ENCODE measurements at regions not wholly inside any gene's neighbourhood (a gene's known extent, or its start where the extent isn't known, plus 50 kb on each side); places are given as distances from the start of the nearest gene placed in this dataset.
"Not testable (repeated sequence)": the region's sequence is repeated elsewhere in the genome, so short reads cannot be mapped to it uniquely, and the experiment has no call there.

- no peak for DNase-seq
These were observed 67.0 kb upstream of the LSAMP start for GRCh38 chr3:116512281-116512680.

GRCh38 chr3:116512931-116513330 is 67.6 kb upstream of the LSAMP start:
- no peak for DNase-seq

GRCh38 chr3:116515973-116516372 is 70.7 kb upstream of the LSAMP start:
- DNase-seq, result no peak

GRCh38 chr3:116517308-116517707 is 72.0 kb upstream of the LSAMP start:
- DNase-seq, result peak; percentile 8

GRCh38 chr3:116519101-116519500 is 73.8 kb upstream of the LSAMP start:
- DNase-seq, result not testable (repeated sequence)

- not testable (repeated sequence) for DNase-seq
These were observed 74.5 kb upstream of the LSAMP start for GRCh38 chr3:116519823-116520222.

- no peak for DNase-seq
These were observed 79.3 kb upstream of the LSAMP start for GRCh38 chr3:116524453-116525210.

- DNase-seq, result no peak
These were observed 107.0 kb upstream of the LSAMP start for GRCh38 chr3:116552246-116552645.

GRCh38 chr3:116553355-116553754 is 108.1 kb upstream of the LSAMP start:
- DNase-seq, result no peak

- DNase-seq, result no peak
These were observed 116.2 kb upstream of the LSAMP start for GRCh38 chr3:116561529-116561928.

GRCh38 chr3:116563351-116563750 is 118.1 kb upstream of the LSAMP start:
- DNase-seq, result no peak

GRCh38 chr3:116566478-116566960 is 121.2 kb upstream of the LSAMP start:
- no peak for DNase-seq

- no peak for DNase-seq
These were observed 124.3 kb upstream of the LSAMP start for GRCh38 chr3:116569611-116570010.

- no peak for DNase-seq
These were observed 129.7 kb upstream of the TUSC7 start for GRCh38 chr3:116579840-116580239.

- no peak for DNase-seq
These were observed 123.2 kb upstream of the TUSC7 start for GRCh38 chr3:116586285-116586944.

- DNase-seq, result no peak
These were observed 118.3 kb upstream of the TUSC7 start for GRCh38 chr3:116591236-116591635.

- DNase-seq, result peak; percentile 32
These were observed 108.4 kb upstream of the TUSC7 start for GRCh38 chr3:116601206-116601605.

- no peak for DNase-seq
These were observed 102.4 kb upstream of the TUSC7 start for GRCh38 chr3:116607205-116607604.

GRCh38 chr3:116610124-116610523 is 99.5 kb upstream of the TUSC7 start:
- no peak for DNase-seq

GRCh38 chr3:116614795-116615362 is 94.7 kb upstream of the TUSC7 start:
- DNase-seq, result no peak

- DNase-seq, result no peak
These were observed 91.4 kb upstream of the TUSC7 start for GRCh38 chr3:116618138-116618537.

GRCh38 chr3:116618930-116619329 is 90.6 kb upstream of the TUSC7 start:
- no peak for DNase-seq

- DNase-seq, result no peak
These were observed 79.1 kb upstream of the TUSC7 start for GRCh38 chr3:116630494-116630893.

- no peak for DNase-seq
These were observed 69.9 kb upstream of the TUSC7 start for GRCh38 chr3:116639641-116640040.

Data from NCI-H2029 treated with DMSO at 0.1 percent for 48 hours (cell line).